OCI-LY1 (cell line): ENCODE measurements at regions not wholly inside any gene's neighbourhood (a gene's known extent, or its start where the extent isn't known, plus 50 kb on each side); places are given as distances from the start of the nearest gene placed in this dataset.

Source experiments
- EZH2 ChIP-seq: fragments of 200-600 bp; sonication (generic), shearing (Covaris generic); IDR thresholded peaks from 2 replicates; pipeline ENCODE4 v1.8.0; 2017; ENCODE audit warnings: borderline replicate concordance, mixed run types, mild to moderate bottlenecking, antibody characterized with exemption, low read length, moderate library complexity, mixed read lengths
- TF ChIP-seq, protein P1 (sequence below): fragments of 200-600 bp; sonication (generic), shearing (Covaris generic); IDR thresholded peaks from 2 replicates; pipeline ENCODE4 v1.5.1; 2017; ENCODE audit warnings: mild to moderate bottlenecking, antibody characterized with exemption, low read length, moderate library complexity, mixed read lengths

DNA sequence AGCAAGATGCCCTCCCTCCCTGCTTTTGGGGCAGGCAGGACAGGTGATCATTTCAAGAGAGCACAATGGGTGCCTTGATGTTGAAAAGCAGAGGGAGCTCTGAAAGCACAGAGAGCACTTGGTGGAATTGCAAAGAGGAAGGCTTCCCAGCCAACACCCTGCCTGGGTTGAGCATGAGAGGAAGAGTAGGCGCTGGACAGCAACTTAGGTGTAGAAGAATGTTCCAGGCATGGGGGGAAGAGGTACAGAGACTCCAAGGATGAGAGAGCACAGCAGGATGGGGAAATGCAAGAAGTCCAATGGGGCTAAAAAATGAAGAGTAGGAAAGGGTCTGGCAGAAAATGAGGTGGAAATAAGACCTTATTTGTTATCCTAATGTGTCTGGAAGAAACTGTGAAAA is 144.8 kb downstream of the TRIM36 start:
- TF ChIP-seq, protein P1, sequence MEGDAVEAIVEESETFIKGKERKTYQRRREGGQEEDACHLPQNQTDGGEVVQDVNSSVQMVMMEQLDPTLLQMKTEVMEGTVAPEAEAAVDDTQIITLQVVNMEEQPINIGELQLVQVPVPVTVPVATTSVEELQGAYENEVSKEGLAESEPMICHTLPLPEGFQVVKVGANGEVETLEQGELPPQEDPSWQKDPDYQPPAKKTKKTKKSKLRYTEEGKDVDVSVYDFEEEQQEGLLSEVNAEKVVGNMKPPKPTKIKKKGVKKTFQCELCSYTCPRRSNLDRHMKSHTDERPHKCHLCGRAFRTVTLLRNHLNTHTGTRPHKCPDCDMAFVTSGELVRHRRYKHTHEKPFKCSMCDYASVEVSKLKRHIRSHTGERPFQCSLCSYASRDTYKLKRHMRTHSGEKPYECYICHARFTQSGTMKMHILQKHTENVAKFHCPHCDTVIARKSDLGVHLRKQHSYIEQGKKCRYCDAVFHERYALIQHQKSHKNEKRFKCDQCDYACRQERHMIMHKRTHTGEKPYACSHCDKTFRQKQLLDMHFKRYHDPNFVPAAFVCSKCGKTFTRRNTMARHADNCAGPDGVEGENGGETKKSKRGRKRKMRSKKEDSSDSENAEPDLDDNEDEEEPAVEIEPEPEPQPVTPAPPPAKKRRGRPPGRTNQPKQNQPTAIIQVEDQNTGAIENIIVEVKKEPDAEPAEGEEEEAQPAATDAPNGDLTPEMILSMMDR, result no peak
- TF ChIP-seq EZH2, result no peak
